GM23338 (cell line): ENCODE measurements at regions not wholly inside any gene's neighbourhood (a gene's known extent, or its start where the extent isn't known, plus 50 kb on each side); places are given as distances from the start of the nearest gene placed in this dataset.

Source experiments
- ATAC-seq: fragments of 200-7000 bp; cut with Tn5 transposase; 3 replicates; pipeline ENCODE4 v1.9.1; 2020
- DNase-seq: peaks from one replicate; pipeline ENCODE4 v3.0.0-alpha.2; 2015; ENCODE audit warnings: low spot score
- H2AFZ ChIP-seq: fragments of 200-600 bp; sonication (generic); 2 replicates; pipeline ENCODE4 v1.8.0; 2016; ENCODE audit warnings: antibody characterized with exemption, mild to moderate bottlenecking, moderate library complexity
- H3F3A ChIP-seq: fragments of 200-600 bp; sonication (generic); replicated peaks from 2 replicates; pipeline ENCODE4 v1.8.0; 2017; ENCODE audit warnings: antibody characterized with exemption, mixed run types, low read depth
- H3K27ac ChIP-seq: fragments of 200-600 bp; sonication (generic); 2 replicates; pipeline ENCODE4 v1.6.1; 2016; ENCODE audit warnings: low read depth
- H3K27me3 ChIP-seq: fragments of 200-600 bp; sonication (generic); 2 replicates; pipeline ENCODE4 v1.8.0; 2016; ENCODE audit warnings: mild to moderate bottlenecking, mixed run types, moderate library complexity; ENCODE audit not compliant: insufficient read depth
- H3K36me3 ChIP-seq: fragments of 200-600 bp; sonication (generic); 2 replicates; pipeline ENCODE4 v1.8.0; 2016; ENCODE audit warnings: mild to moderate bottlenecking; ENCODE audit not compliant: insufficient read depth
- H3K4me1 ChIP-seq: fragments of 200-600 bp; sonication (generic); 2 replicates; pipeline ENCODE4 v1.8.0; 2016; ENCODE audit warnings: mild to moderate bottlenecking, moderate library complexity; ENCODE audit not compliant: insufficient read depth
- H3K4me2 ChIP-seq: fragments of 200-600 bp; sonication (generic); 2 replicates; pipeline ENCODE4 v1.7.1; 2017; ENCODE audit warnings: mixed run types
- H3K4me3 ChIP-seq: fragments of 200-600 bp; sonication (generic); 2 replicates; pipeline ENCODE4 v1.6.1; 2016; ENCODE audit warnings: mixed run types
- H3K79me2 ChIP-seq: fragments of 200-600 bp; sonication (generic); replicated peaks from 2 replicates; pipeline ENCODE4 v1.8.0; 2017; ENCODE audit warnings: mild to moderate bottlenecking; ENCODE audit not compliant: insufficient read depth
- H3K9me2 ChIP-seq: fragments of 200-600 bp; sonication (generic); 2 replicates; pipeline ENCODE4 v1.8.0; 2017; ENCODE audit not compliant: insufficient read depth
- H4K20me1 ChIP-seq: fragments of 200-600 bp; sonication (generic); replicated peaks from 2 replicates; pipeline ENCODE4 v1.8.0; 2017; ENCODE audit warnings: mild to moderate bottlenecking; ENCODE audit not compliant: insufficient read depth
- H3K27ac Mint-ChIP-seq: 2 replicates; pipeline ENCODE4 v1.8.0; 2020; ENCODE audit warnings: inconsistent platforms, mild to moderate bottlenecking, moderate library complexity, mixed read lengths
- H3K27me3 Mint-ChIP-seq: 3 replicates; pipeline ENCODE4 v1.8.0; 2022; ENCODE audit warnings: low read depth, mild to moderate bottlenecking, moderate library complexity, mixed read lengths, inconsistent platforms; ENCODE audit not compliant: insufficient read depth, poor library complexity
- H3K36me3 Mint-ChIP-seq: 3 replicates; pipeline ENCODE4 v1.8.0; 2021; ENCODE audit warnings: low read depth, mild to moderate bottlenecking, inconsistent platforms, moderate library complexity, mixed read lengths
- H3K4me1 Mint-ChIP-seq: 3 replicates; pipeline ENCODE4 v1.8.0; 2020; ENCODE audit warnings: mild to moderate bottlenecking, inconsistent platforms, mixed read lengths
- H3K4me3 Mint-ChIP-seq: 3 replicates; pipeline ENCODE4 v1.8.0; 2021; ENCODE audit warnings: moderate library complexity, mild to moderate bottlenecking, inconsistent platforms, mixed read lengths
- H3K9me3 Mint-ChIP-seq: 3 replicates; pipeline ENCODE4 v1.8.0; 2020; ENCODE audit warnings: moderate library complexity, mild to moderate bottlenecking, inconsistent platforms, mixed read lengths
- CREB1 ChIP-seq: fragments of 250-450 bp; sonication (Bioruptor Pico); IDR thresholded peaks from 2 replicates; pipeline ENCODE4 v1.5.0; 2020; ENCODE audit warnings: low read depth, mild to moderate bottlenecking, moderate library complexity
- CTCF ChIP-seq, 2 experiments: fragments of 200-600 bp in 1 of 2; sonication (generic) in 1 of 2; conservative IDR thresholded peaks; 2 replicates each; pipeline versions ENCODE4 v1.5.1 to v1.6.1; 2016 to 2017; ENCODE audit warnings: antibody characterized with exemption in 2 of 2, low read depth in 2 of 2, mild to moderate bottlenecking in 2 of 2, moderate library complexity in 1 of 2
- ETS1 ChIP-seq: IDR thresholded peaks from 2 replicates; pipeline ENCODE4 v1.6.1; 2016; ENCODE audit warnings: antibody characterized with exemption
- EZH2 ChIP-seq: fragments of 200-600 bp; sonication (generic); IDR thresholded peaks from one replicate; pipeline ENCODE4 v1.8.0; 2017; ENCODE audit warnings: antibody characterized with exemption, mild to moderate bottlenecking, low read depth; ENCODE audit not compliant: unreplicated experiment
- EZH2phosphoT487 ChIP-seq: fragments of 200-600 bp; sonication (generic); IDR thresholded peaks from one replicate; pipeline ENCODE4 v1.8.1; 2018; ENCODE audit warnings: antibody characterized with exemption; ENCODE audit not compliant: unreplicated experiment
- JUNB ChIP-seq: IDR thresholded peaks from one replicate; pipeline ENCODE4 v1.6.1; 2016; ENCODE audit warnings: antibody characterized with exemption; ENCODE audit not compliant: unreplicated experiment
- NANOG ChIP-seq: IDR thresholded peaks from 2 replicates; pipeline ENCODE4 v1.6.1; 2016; ENCODE audit warnings: antibody characterized with exemption, borderline replicate concordance
- POLR2AphosphoS5 ChIP-seq: IDR thresholded peaks from 2 replicates; pipeline ENCODE4 v1.6.1; 2016; ENCODE audit warnings: antibody characterized with exemption, low read depth
- REST ChIP-seq: IDR thresholded peaks from one replicate; pipeline ENCODE4 v1.6.1; 2018; ENCODE audit warnings: antibody characterized with exemption; ENCODE audit not compliant: unreplicated experiment
- STAT1 ChIP-seq: IDR thresholded peaks from one replicate; pipeline ENCODE4 v1.6.1; 2016; ENCODE audit warnings: antibody characterized with exemption; ENCODE audit not compliant: unreplicated experiment
- ZNF114 ChIP-seq: fragments of 250-450 bp; sonication (Bioruptor Pico); IDR thresholded peaks from 2 replicates; pipeline ENCODE4 v1.5.0; 2020; ENCODE audit warnings: mild to moderate bottlenecking, moderate library complexity
- ZNF331 ChIP-seq: fragments of 250-450 bp; sonication (Bioruptor Pico); IDR thresholded peaks from 2 replicates; pipeline ENCODE4 v1.5.0; 2020; ENCODE audit warnings: low read depth, mild to moderate bottlenecking, moderate library complexity
- ZNF462 ChIP-seq: fragments of 250-450 bp; sonication (Bioruptor Pico); IDR thresholded peaks from 2 replicates; pipeline ENCODE4 v1.5.0; 2020; ENCODE audit warnings: mild to moderate bottlenecking, moderate library complexity

GRCh38 chr15:79635149-79635771 lies 203.1 kb downstream of the MINAR1 start:
- no peaks in the 10 kb centered on the region for H3K4me1 ChIP-seq
- no peak overlapping the region for H3K27ac ChIP-seq
- no peaks in the 10 kb centered on the region for H4K20me1 ChIP-seq
- no peaks in the 10 kb centered on the region for H3K27me3 ChIP-seq
- Mint-ChIP-seq H3K4me3 (no peak overlapping the region), H3K27ac (no peak overlapping the region), H3K9me3 (no peaks in the 10 kb centered on the region; the same call in 2 of the 3 replicates), H3K36me3 (no peaks in the 10 kb centered on the region), H3K4me1 (peaks cover 10% of the 10 kb centered on the region), H3K27me3 (no peaks in the 10 kb centered on the region)
- H3K4me2 ChIP-seq, result no peak overlapping the region
- no peaks in the 10 kb centered on the region for H3K79me2 ChIP-seq
- no peak for DNase-seq
- TF ChIP-seq CTCF (conservative IDR thresholded peaks at IDR 0.05; ENCODE audit: low read depth in 2 of 2) (no peak), ZNF462 (no peak), EZH2 (no peak), POLR2AphosphoS5 (no peak), STAT1 (no peak), REST (no peak), EZH2phosphoT487 (no peak), NANOG (no peak), ZNF331 (CRISPR knock-in tag) (no peak), ETS1 (no peak), JUNB (no peak), ZNF114 (no peak), CREB1 (no peak)
- H3F3A ChIP-seq, result no peaks in the 10 kb centered on the region
- ATAC-seq, result no peak
- H3K9me2 ChIP-seq, result no peaks in the 10 kb centered on the region
- H3K4me3 ChIP-seq, result no peak overlapping the region
- H3K36me3 ChIP-seq, result no peaks in the 10 kb centered on the region
- H2AFZ ChIP-seq, result no peak overlapping the region
